PC-3 (cell line): ENCODE measurements at regions not wholly inside any gene's neighbourhood (a gene's known extent, or its start where the extent isn't known, plus 50 kb on each side); places are given as distances from the start of the nearest gene placed in this dataset.

Source experiments
- ATAC-seq: fragments of 200-7000 bp; cut with Tn5 transposase; 2 replicates; pipeline ENCODE4 v1.9.1; 2020; ENCODE audit warnings: mild to moderate bottlenecking, moderate library complexity
- BruUV-seq: library from RNA; stranded (reverse); fragments of 400-500 nt; replicated peaks from 2 replicates; lab custom pipeline; 2021; lab: Mats Ljungman, UMichigan
- CTCF ChIA-PET: fragments of 300-600 bp; sonication (Branson Sonifier 250); formaldehyde crosslinking; loops from one replicate; lab custom pipeline; 2022; ENCODE audit warnings: antibody characterized with exemption; lab: Charles Lee
- POLR2A ChIA-PET: fragments of 300-600 bp; sonication (Branson Sonifier 250); formaldehyde crosslinking; loops from one replicate; lab custom pipeline; 2022; ENCODE audit warnings: antibody characterized with exemption; ENCODE audit not compliant: unreplicated experiment; lab: Charles Lee
- DNase-seq: peaks from one replicate; pipeline ENCODE4 v3.0.0-alpha.2; 2015
- H2AFZ ChIP-seq: fragments of 300-600 bp; sonication (generic); 2 replicates; pipeline ENCODE4 v1.6.0; 2016; ENCODE audit warnings: antibody characterized with exemption, low read length
- H3F3A ChIP-seq: fragments of 300-600 bp; sonication (generic); one replicate; pipeline ENCODE4 v1.6.0; 2017; ENCODE audit warnings: antibody characterized with exemption, low read length, control low read depth, mild to moderate bottlenecking; ENCODE audit not compliant: unreplicated experiment
- H3K27ac ChIP-seq: fragments of 300-600 bp; sonication (generic); 2 replicates; pipeline ENCODE4 v1.5.1; 2016; ENCODE audit warnings: mild to moderate bottlenecking, low read length
- H3K27me3 ChIP-seq: fragments of 300-600 bp; sonication (generic); 2 replicates; pipeline ENCODE4 v1.6.1; 2016; ENCODE audit warnings: low read length, mixed read lengths
- H3K36me3 ChIP-seq: fragments of 300-600 bp; sonication (generic); 2 replicates; pipeline ENCODE4 v1.6.1; 2016; ENCODE audit warnings: low read depth, mixed run types, low read length, mixed read lengths
- H3K4me1 ChIP-seq: fragments of 300-600 bp; sonication (generic); 2 replicates; pipeline ENCODE4 v1.5.1; 2016; ENCODE audit warnings: low read length; ENCODE audit not compliant: insufficient read depth
- H3K4me2 ChIP-seq: fragments of 300-600 bp; sonication (generic); 2 replicates; pipeline ENCODE4 v1.6.0; 2016; ENCODE audit warnings: low read length
- H3K4me3 ChIP-seq: fragments of 300-600 bp; sonication (generic); 2 replicates; pipeline ENCODE4 v1.5.1; 2016; ENCODE audit warnings: mild to moderate bottlenecking, low read length, mixed read lengths
- H3K79me2 ChIP-seq: fragments of 300-600 bp; sonication (generic); 2 replicates; pipeline ENCODE4 v1.6.1; 2017; ENCODE audit warnings: low read length, mixed read lengths
- H3K9ac ChIP-seq: fragments of 300-600 bp; sonication (generic); 2 replicates; pipeline ENCODE4 v1.6.0; 2016; ENCODE audit warnings: mild to moderate bottlenecking, low read length
- H3K9me2 ChIP-seq: fragments of 300-600 bp; sonication (generic); replicated peaks from 2 replicates; pipeline ENCODE4 v1.6.1; 2016; ENCODE audit warnings: mixed run types, low read length, mixed read lengths
- H3K9me3 ChIP-seq: fragments of 300-600 bp; sonication (generic); 2 replicates; pipeline ENCODE4 v1.6.1; 2016; ENCODE audit warnings: low read length, mixed read lengths
- H4K20me1 ChIP-seq: fragments of 300-600 bp; sonication (generic); 2 replicates; pipeline ENCODE4 v1.6.1; 2016; ENCODE audit warnings: low read length, mixed read lengths
- EZH2 ChIP-seq: fragments of 300-600 bp; sonication (generic); IDR thresholded peaks from one replicate; pipeline ENCODE4 v1.6.1; 2017; ENCODE audit warnings: antibody characterized with exemption, mild to moderate bottlenecking, low read length; ENCODE audit not compliant: unreplicated experiment
- EZH2phosphoT487 ChIP-seq: fragments of 300-600 bp; sonication (generic); IDR thresholded peaks from 2 replicates; pipeline ENCODE4 v1.6.1; 2018; ENCODE audit warnings: mild to moderate bottlenecking, antibody characterized with exemption, low read length, borderline replicate concordance
- intact Hi-C: fragments of 100-400 bp; cut with micrococcal nuclease; formaldehyde crosslinking; loops from 2 replicates; pipeline ENCODE4 v1.9.0; 2023
- TF ChIP-seq, protein P1 (sequence below): fragments of 300-600 bp; sonication (generic); conservative IDR thresholded peaks from 2 replicates; pipeline ENCODE4 v1.5.1; 2017; ENCODE audit warnings: antibody characterized with exemption, low read depth, mild to moderate bottlenecking, low read length

DNA sequence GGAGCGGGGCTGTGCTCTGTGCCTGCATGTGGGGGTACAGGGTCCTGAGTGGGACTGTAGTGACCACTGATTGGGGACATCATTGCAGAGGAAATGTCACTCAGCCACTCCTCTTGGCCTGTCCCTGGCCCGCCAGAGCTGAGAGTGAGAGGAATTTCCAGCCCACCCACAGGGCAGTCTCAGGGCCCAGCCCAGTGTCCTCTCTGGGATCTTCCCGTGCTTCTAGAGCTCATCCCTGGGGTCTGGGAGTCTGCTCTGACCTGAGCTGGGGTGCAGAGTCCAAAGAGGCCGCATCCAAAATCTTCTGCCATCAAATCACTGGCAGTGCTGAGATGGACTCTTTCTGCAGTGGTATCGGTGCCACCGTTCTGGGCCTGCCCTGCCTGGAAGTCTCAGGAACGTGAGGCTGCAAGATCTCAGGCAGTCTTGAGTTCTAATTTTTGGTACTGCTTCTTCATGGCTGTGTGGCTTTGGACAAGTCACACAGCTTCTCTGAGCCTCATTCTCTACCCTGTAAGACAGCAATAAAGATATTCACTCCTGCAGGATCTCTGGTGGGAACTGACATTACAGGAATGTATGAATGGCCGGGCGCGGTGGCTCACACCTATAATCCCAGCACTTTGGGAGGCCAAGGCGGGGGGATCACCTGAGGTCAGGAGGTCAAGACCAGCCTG is 100.8 kb upstream of the TARDBP start:
- Histone ChIP-seq H3K79me2 (no peaks in the 10 kb centered on the region), H3K9me3 (no peaks in the 10 kb centered on the region), H3K36me3 (no peaks in the 10 kb centered on the region), H3K9ac (no peak overlapping the region), H3K4me1 (no peaks in the 10 kb centered on the region), H3K27ac (no peak overlapping the region), H3K27me3 (no peaks in the 10 kb centered on the region), H3K4me3 (no peak overlapping the region), H3K4me2 (no peak overlapping the region), H4K20me1 (no peaks in the 10 kb centered on the region), H3K9me2 (no peaks in the 10 kb centered on the region), H2AFZ (no peak overlapping the region), H3F3A (no peaks in the 10 kb centered on the region)
- ATAC-seq (no peak), DNase-seq (no peak)
- TF ChIP-seq EZH2phosphoT487 (no peak), EZH2 (no peak)
- TF ChIP-seq, protein P1, sequence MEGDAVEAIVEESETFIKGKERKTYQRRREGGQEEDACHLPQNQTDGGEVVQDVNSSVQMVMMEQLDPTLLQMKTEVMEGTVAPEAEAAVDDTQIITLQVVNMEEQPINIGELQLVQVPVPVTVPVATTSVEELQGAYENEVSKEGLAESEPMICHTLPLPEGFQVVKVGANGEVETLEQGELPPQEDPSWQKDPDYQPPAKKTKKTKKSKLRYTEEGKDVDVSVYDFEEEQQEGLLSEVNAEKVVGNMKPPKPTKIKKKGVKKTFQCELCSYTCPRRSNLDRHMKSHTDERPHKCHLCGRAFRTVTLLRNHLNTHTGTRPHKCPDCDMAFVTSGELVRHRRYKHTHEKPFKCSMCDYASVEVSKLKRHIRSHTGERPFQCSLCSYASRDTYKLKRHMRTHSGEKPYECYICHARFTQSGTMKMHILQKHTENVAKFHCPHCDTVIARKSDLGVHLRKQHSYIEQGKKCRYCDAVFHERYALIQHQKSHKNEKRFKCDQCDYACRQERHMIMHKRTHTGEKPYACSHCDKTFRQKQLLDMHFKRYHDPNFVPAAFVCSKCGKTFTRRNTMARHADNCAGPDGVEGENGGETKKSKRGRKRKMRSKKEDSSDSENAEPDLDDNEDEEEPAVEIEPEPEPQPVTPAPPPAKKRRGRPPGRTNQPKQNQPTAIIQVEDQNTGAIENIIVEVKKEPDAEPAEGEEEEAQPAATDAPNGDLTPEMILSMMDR = no peak
- no TSS peak for BruUV-seq
- ChIA-PET CTCF (no interaction called here), POLR2A (no interaction called here)
- intact Hi-C loops = no loop called here

DNA sequence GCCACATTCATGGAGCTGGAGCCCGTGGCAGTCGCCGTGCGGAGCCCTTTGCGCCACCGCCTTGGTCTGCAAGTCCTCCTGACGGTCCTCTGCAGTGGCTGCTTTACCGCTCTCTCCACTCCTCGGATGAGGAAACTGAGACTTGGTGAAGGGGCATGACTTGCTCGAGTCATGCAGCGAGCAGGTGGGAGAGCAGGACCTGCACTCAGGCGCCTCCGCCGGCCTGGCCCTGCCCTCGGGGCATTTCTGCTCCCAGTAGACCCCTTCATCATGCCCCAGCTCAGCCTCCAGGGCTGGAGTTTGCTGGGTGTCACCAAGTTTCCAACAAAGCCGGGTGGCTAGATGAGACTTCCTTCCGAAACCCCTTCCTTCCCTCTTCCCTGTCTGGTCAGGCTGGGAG is 100.0 kb upstream of the TARDBP start:
- POLR2A ChIA-PET = no interaction called here
- Histone ChIP-seq H3K4me1 (no peaks in the 10 kb centered on the region), H3K79me2 (no peaks in the 10 kb centered on the region), H3K27ac (no peak overlapping the region), H4K20me1 (no peaks in the 10 kb centered on the region), H3K9me3 (no peaks in the 10 kb centered on the region), H3K36me3 (no peaks in the 10 kb centered on the region), H2AFZ (no peak overlapping the region), H3K9me2 (no peaks in the 10 kb centered on the region), H3K4me2 (no peak overlapping the region), H3F3A (no peaks in the 10 kb centered on the region), H3K27me3 (no peaks in the 10 kb centered on the region), H3K9ac (no peak overlapping the region), H3K4me3 (no peak overlapping the region)
- intact Hi-C loops = no loop called here
- DNase-seq (no peak), ATAC-seq (no peak)
- TF ChIP-seq EZH2phosphoT487 (no peak), EZH2 (no peak)
- TF ChIP-seq, protein P1 = no peak
- no TSS peak for BruUV-seq
- CTCF ChIA-PET = no interaction called here

DNA sequence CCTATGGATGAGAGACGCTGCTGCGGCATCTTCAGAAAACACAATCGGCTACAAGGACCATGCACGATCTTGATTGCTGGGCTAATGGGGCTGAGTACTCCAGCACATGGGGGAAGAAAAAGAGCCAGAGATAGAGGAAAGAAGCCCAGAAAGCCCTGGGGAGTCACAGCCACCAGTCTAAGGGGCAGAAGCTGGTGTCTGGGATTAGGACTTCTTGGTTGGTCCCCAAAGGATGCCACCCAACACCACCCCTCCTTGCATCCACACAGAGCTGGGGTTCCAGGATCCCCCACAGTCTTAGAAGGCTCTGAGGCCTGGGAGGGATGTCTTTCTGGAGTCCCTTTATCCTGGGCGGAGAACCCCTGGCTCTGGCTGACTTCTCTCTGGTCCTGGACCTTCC is 98.4 kb upstream of the TARDBP start:
- H3K27me3 ChIP-seq = 0 out of 2 replicates have a peak, but pooled peaks cover 3% of the 10 kb centered on the region
- no peaks in the 10 kb centered on the region for H4K20me1 ChIP-seq
- BruUV-seq = no TSS peak
- TF ChIP-seq EZH2phosphoT487 = no peak
- TF ChIP-seq, protein P1 = no peak
- TF ChIP-seq EZH2 = no peak
- H3K9me3 ChIP-seq = no peaks in the 10 kb centered on the region
- no peaks in the 10 kb centered on the region for H3K9me2 ChIP-seq
- no peak overlapping the region for H3K27ac ChIP-seq
- no peak overlapping the region for H3K4me3 ChIP-seq
- H3F3A ChIP-seq = no peaks in the 10 kb centered on the region
- no peak overlapping the region for H3K9ac ChIP-seq
- ChIA-PET POLR2A (no interaction called here), CTCF (no interaction called here)
- intact Hi-C loops = no loop called here
- H3K36me3 ChIP-seq = no peaks in the 10 kb centered on the region
- no peak overlapping the region for H3K4me2 ChIP-seq
- DNase-seq = no peak
- ATAC-seq = no peak
- no peaks in the 10 kb centered on the region for H3K4me1 ChIP-seq
- H2AFZ ChIP-seq = no peak overlapping the region
- no peaks in the 10 kb centered on the region for H3K79me2 ChIP-seq
